GM12878 (cell line): ENCODE measurements at regions not wholly inside any gene's neighbourhood (a gene's known extent, or its start where the extent isn't known, plus 50 kb on each side); places are given as distances from the start of the nearest gene placed in this dataset.

ENCODE experiments used
- CTCF ChIP-seq, 3 experiments: IDR thresholded peaks in 2 of 3; conservative IDR thresholded peaks in 1 of 3; 2 replicates each; pipeline ENCODE4 v1.5.1; 2011; ENCODE audit warnings: low read depth in 3 of 3, low read length in 3 of 3, mild to moderate bottlenecking in 3 of 3, control low read depth in 2 of 3, moderate library complexity in 2 of 3, inconsistent platforms in 1 of 3, mixed read lengths in 1 of 3; ENCODE audit not compliant: control insufficient read depth in 2 of 3, insufficient read depth in 1 of 3; ENCODE audit errors: extremely low read depth in 1 of 3
- EP300 ChIP-seq, 2 experiments: fragments of 150-350 bp in 1 of 2; IDR thresholded peaks; 2 replicates each; pipeline ENCODE4 v1.6.1; 2011 to 2012; ENCODE audit warnings: low read depth in 2 of 2, low read length in 2 of 2, borderline replicate concordance in 1 of 2, improper control_type of control experiment in 1 of 2, inconsistent platforms in 1 of 2; ENCODE audit not compliant: control insufficient read depth in 1 of 2
- EZH2 ChIP-seq: IDR thresholded peaks from 2 replicates; pipeline ENCODE4 v1.6.1; 2012; ENCODE audit warnings: low read depth, mild to moderate bottlenecking, control low read depth, inconsistent platforms, low read length, borderline replicate concordance; ENCODE audit not compliant: control insufficient read depth
- HDGF ChIP-seq: fragments of 450-650 bp; IDR thresholded peaks from 2 replicates; pipeline ENCODE4 v1.6.1; 2016; ENCODE audit warnings: antibody characterized with exemption
- NFYB ChIP-seq: IDR thresholded peaks from 2 replicates; pipeline ENCODE4 v1.6.1; 2011; ENCODE audit warnings: low read depth, mild to moderate bottlenecking, low read length, improper control_type of control experiment, moderate library complexity; ENCODE audit not compliant: insufficient read depth
- POLR2A ChIP-seq: IDR thresholded peaks from 2 replicates; pipeline ENCODE4 v1.6.1; 2011; ENCODE audit warnings: low read depth, mild to moderate bottlenecking, low read length
- RAD21 ChIP-seq: IDR thresholded peaks from 2 replicates; pipeline ENCODE4 v1.6.1; 2011; ENCODE audit warnings: mild to moderate bottlenecking, low read depth, low read length, moderate library complexity; ENCODE audit not compliant: insufficient read depth
- ZNF207 ChIP-seq: fragments of 450-650 bp; IDR thresholded peaks from 2 replicates; pipeline ENCODE4 v1.6.1; 2014; ENCODE audit warnings: antibody characterized with exemption, mild to moderate bottlenecking, borderline replicate concordance
- ZZZ3 ChIP-seq: IDR thresholded peaks from 2 replicates; pipeline ENCODE4 v1.6.1; 2011; ENCODE audit warnings: low read depth; ENCODE audit not compliant: control insufficient read depth, insufficient read length
- TF ChIP-seq, protein P1 (sequence below): IDR thresholded peaks from 2 replicates; pipeline ENCODE4 v1.6.1; 2012; ENCODE audit warnings: low read depth, low read length, improper control_type of control experiment

- TF ChIP-seq EZH2 (no peak), POLR2A (no peak), EP300 (IDR thresholded peaks at IDR 0.05; ENCODE audit: borderline replicate concordance in 1 of 2, control insufficient read depth in 1 of 2, low read depth in 2 of 2, low read length in 2 of 2) (no peak), RAD21 (no peak), ZZZ3 (no peak), HDGF (no peak), CTCF (IDR thresholded peaks at IDR 0.05 in 2 of 3, conservative IDR thresholded peaks at IDR 0.05 in 1 of 3; ENCODE audit: control insufficient read depth in 2 of 3, extremely low read depth in 1 of 3, insufficient read depth in 1 of 3, low read depth in 3 of 3, low read length in 3 of 3) (no peak), ZNF207 (no peak), NFYB (no peak)
- TF ChIP-seq, protein P1, sequence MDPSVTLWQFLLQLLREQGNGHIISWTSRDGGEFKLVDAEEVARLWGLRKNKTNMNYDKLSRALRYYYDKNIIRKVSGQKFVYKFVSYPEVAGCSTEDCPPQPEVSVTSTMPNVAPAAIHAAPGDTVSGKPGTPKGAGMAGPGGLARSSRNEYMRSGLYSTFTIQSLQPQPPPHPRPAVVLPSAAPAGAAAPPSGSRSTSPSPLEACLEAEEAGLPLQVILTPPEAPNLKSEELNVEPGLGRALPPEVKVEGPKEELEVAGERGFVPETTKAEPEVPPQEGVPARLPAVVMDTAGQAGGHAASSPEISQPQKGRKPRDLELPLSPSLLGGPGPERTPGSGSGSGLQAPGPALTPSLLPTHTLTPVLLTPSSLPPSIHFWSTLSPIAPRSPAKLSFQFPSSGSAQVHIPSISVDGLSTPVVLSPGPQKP = no peak
Measured at GRCh38 chr2:200148366-200148765, 158.1 kb upstream of the SPATS2L start.
